WTC11 (cell line): ENCODE measurements at regions not wholly inside any gene's neighbourhood (a gene's known extent, or its start where the extent isn't known, plus 50 kb on each side); places are given as distances from the start of the nearest gene placed in this dataset.

Source experiments
- CBFB ChIP-seq: sonication (generic); formaldehyde crosslinking; IDR thresholded peaks from 2 replicates; pipeline ENCODE4 v1.8.1; 2022; ENCODE audit warnings: mild to moderate bottlenecking, low read depth, missing genetic modification reagents
- CREM ChIP-seq: sonication (generic); formaldehyde crosslinking; IDR thresholded peaks from 2 replicates; pipeline ENCODE4 v1.8.1; 2022; ENCODE audit warnings: mild to moderate bottlenecking, missing genetic modification reagents, moderate library complexity
- CTCF ChIP-seq: fragments of 200-600 bp; IDR thresholded peaks from 2 replicates; pipeline ENCODE4 v1.8.0; 2022; ENCODE audit warnings: antibody characterized with exemption
- E2F5 ChIP-seq: sonication (generic); formaldehyde crosslinking; IDR thresholded peaks from 2 replicates; pipeline ENCODE4 v1.8.1; 2022; ENCODE audit warnings: mild to moderate bottlenecking, moderate library complexity, missing genetic modification reagents
- ETV6 ChIP-seq: sonication (generic); formaldehyde crosslinking; IDR thresholded peaks from 2 replicates; pipeline ENCODE4 v1.8.1; 2022; ENCODE audit warnings: mild to moderate bottlenecking, missing genetic modification reagents
- KAT7 ChIP-seq: sonication (generic); formaldehyde crosslinking; IDR thresholded peaks from 2 replicates; pipeline ENCODE4 v1.8.1; 2023; ENCODE audit warnings: missing genetic modification reagents, mild to moderate bottlenecking, borderline replicate concordance
- MAX ChIP-seq: sonication (generic); formaldehyde crosslinking; IDR thresholded peaks from 2 replicates; pipeline ENCODE4 v1.8.0; 2022; ENCODE audit warnings: mild to moderate bottlenecking, missing genetic modification reagents
- MXD4 ChIP-seq: fragments of 250-450 bp; sonication (Bioruptor Pico); IDR thresholded peaks from 2 replicates; pipeline ENCODE4 v1.8.0; 2021; ENCODE audit warnings: mild to moderate bottlenecking, moderate library complexity, borderline replicate concordance
- NR2C2 ChIP-seq: sonication (generic); formaldehyde crosslinking; IDR thresholded peaks from 2 replicates; pipeline ENCODE4 v1.8.0; 2022; ENCODE audit warnings: mild to moderate bottlenecking, missing genetic modification reagents
- SMAD3 ChIP-seq: sonication (generic); formaldehyde crosslinking; IDR thresholded peaks from 2 replicates; pipeline ENCODE4 v1.8.0; 2022; ENCODE audit warnings: missing genetic modification reagents, mild to moderate bottlenecking, borderline replicate concordance
- SP1 ChIP-seq: sonication (generic); formaldehyde crosslinking; conservative IDR thresholded peaks from 2 replicates; pipeline ENCODE4 v1.8.1; 2022; ENCODE audit warnings: missing genetic modification reagents
- STAT6 ChIP-seq: sonication (generic); formaldehyde crosslinking; conservative IDR thresholded peaks from 2 replicates; pipeline ENCODE4 v1.8.1; 2023; ENCODE audit warnings: mild to moderate bottlenecking, low read depth, missing genetic modification reagents, moderate library complexity
- USF2 ChIP-seq: sonication (generic); formaldehyde crosslinking; IDR thresholded peaks from 2 replicates; pipeline ENCODE4 v1.8.1; 2023; ENCODE audit warnings: mild to moderate bottlenecking, missing genetic modification reagents, moderate library complexity
- ZNF263 ChIP-seq: sonication (generic); formaldehyde crosslinking; IDR thresholded peaks from 2 replicates; pipeline ENCODE4 v1.8.1; 2022; ENCODE audit warnings: low read depth, mild to moderate bottlenecking, moderate library complexity, missing genetic modification reagents

GRCh38 chr3:135800071-135800549, 165.4 kb upstream of the PPP2R3A start:
- TF ChIP-seq CTCF = no peak
- TF ChIP-seq STAT6 (CRISPR knock-in tag) = no peak
- no peak for TF ChIP-seq MXD4 (CRISPR knock-in tag)
- no peak for TF ChIP-seq ZNF263 (CRISPR knock-in tag)
- TF ChIP-seq NR2C2 = no peak
- TF ChIP-seq CBFB = no peak
- TF ChIP-seq SP1 (CRISPR knock-in tag) = no peak
- no peak for TF ChIP-seq KAT7 (CRISPR knock-in tag)
- no peak for TF ChIP-seq E2F5 (CRISPR knock-in tag)
- no peak for TF ChIP-seq USF2
- TF ChIP-seq SMAD3 = no peak
- TF ChIP-seq ETV6 (CRISPR knock-in tag) = no peak
- TF ChIP-seq MAX = no peak
- TF ChIP-seq CREM = no peak
